ENCODE measurements at regions not wholly inside any gene's neighbourhood (a gene's known extent, or its start where the extent isn't known, plus 50 kb on each side); places are given as distances from the start of the nearest gene placed in this dataset.

DNA sequence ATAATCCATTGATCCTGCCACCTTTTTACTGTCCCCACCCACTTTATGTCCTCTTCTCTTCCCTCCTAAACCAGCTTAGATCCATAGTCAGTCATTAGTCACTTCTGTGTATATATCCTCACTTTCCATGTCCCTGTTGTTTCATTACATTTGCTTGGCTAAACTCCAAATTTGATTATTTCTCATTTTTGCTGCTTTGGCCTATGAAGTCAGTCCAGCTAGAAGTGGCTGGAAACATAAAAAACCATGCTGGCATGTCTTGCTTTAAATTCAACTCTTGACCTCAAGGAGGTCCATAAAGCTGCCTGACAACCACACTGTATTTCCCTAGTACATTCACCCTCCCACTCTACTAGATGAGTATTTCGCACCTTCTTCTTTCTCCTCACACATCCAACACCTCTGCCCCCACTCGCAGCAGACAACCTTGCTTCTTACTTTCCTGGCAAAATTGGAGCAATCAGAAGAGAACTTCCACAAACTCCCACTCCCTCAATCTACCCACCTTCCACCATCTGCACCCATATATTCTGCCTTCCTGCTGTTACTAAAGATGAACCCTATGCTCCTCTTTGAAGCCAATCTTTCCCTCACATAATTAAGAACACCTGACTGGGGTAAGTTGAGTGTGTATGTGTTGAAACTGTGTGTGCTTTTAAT is 72.1 kb downstream of the ZNF648 start:
- CTCF ChIA-PET: no interaction called here
- peaks cover 27% of the 10 kb centered on the region for H3K27me3 Mint-ChIP-seq

DNA sequence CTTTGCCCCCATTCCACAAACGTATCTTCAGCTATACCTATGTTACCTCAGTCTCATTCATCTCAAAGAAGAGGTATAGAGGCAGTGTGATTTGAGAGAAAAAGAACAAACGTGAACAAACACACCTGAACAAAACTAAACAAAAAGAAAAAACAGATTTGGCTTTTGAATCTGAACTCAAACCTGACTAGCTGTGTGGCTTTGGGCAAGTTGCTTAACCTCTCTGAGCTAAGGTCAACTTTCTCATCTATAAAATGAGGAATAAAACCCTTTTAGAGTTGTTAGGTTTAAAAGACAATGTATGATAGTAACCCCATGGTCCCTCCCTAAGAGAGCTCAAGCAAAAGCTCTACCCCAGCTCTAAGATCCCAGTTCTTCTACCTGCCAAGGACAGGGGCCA is 73.5 kb downstream of the ZNF648 start:
- Mint-ChIP-seq H3K4me3 (no peak overlapping the region), H3K27ac (no peak overlapping the region), H3K9me3 (no peaks in the 10 kb centered on the region), H3K4me1 (ENCODE audit: low read depth) (no peaks in the 10 kb centered on the region), H3K36me3 (ENCODE audit: low read depth) (no peaks in the 10 kb centered on the region), H3K27me3 (peaks cover 27% of the 10 kb centered on the region)
- Histone ChIP-seq H3K27me3 (ENCODE audit: control insufficient read depth in 1 of 2, insufficient read depth in 2 of 2, low read length in 2 of 2) (no peaks in the 10 kb centered on the region), H3K4me3 (ENCODE audit: low read length) (no peak overlapping the region), H3K27ac (ENCODE audit: low read depth in 1 of 2, low read length in 2 of 2) (no peak overlapping the region), H3K4me1 (ENCODE audit: insufficient read depth, low read length) (no peaks in the 10 kb centered on the region), H3K36me3 (ENCODE audit: insufficient read depth, low read length) (no peaks in the 10 kb centered on the region), H3K9me3 (ENCODE audit: control insufficient read depth in 1 of 2, insufficient read depth in 1 of 2, low read length in 2 of 2) (no peaks in the 10 kb centered on the region)
- no peak for ATAC-seq (ENCODE audit: poor library complexity)
- TF ChIP-seq, protein P1, sequence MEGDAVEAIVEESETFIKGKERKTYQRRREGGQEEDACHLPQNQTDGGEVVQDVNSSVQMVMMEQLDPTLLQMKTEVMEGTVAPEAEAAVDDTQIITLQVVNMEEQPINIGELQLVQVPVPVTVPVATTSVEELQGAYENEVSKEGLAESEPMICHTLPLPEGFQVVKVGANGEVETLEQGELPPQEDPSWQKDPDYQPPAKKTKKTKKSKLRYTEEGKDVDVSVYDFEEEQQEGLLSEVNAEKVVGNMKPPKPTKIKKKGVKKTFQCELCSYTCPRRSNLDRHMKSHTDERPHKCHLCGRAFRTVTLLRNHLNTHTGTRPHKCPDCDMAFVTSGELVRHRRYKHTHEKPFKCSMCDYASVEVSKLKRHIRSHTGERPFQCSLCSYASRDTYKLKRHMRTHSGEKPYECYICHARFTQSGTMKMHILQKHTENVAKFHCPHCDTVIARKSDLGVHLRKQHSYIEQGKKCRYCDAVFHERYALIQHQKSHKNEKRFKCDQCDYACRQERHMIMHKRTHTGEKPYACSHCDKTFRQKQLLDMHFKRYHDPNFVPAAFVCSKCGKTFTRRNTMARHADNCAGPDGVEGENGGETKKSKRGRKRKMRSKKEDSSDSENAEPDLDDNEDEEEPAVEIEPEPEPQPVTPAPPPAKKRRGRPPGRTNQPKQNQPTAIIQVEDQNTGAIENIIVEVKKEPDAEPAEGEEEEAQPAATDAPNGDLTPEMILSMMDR (IDR thresholded peaks at IDR 0.05): no peak
- ChIA-PET POLR2A (interaction anchor here (1.0 kb wide), 1 partner anchor 37 kb away, joined by 3 read pairs; no protein-coding TSS in a partner anchor), CTCF (no interaction called here)
- intact Hi-C loops (cut with DNase I, micrococcal nuclease): no loop called here
- no peak for DNase-seq

More for the DNA sequence above, 72.1 kb downstream of the ZNF648 start:
- Mint-ChIP-seq H3K4me1 (ENCODE audit: low read depth) (no peaks in the 10 kb centered on the region), H3K9me3 (no peaks in the 10 kb centered on the region), H3K4me3 (no peak overlapping the region), H3K36me3 (ENCODE audit: low read depth) (no peaks in the 10 kb centered on the region), H3K27ac (no peak overlapping the region)
- DNase-seq (no peak), ATAC-seq (ENCODE audit: poor library complexity) (no peak)
- Histone ChIP-seq H3K9me3 (ENCODE audit: control insufficient read depth in 1 of 2, insufficient read depth in 1 of 2, low read length in 2 of 2) (no peaks in the 10 kb centered on the region), H3K4me3 (ENCODE audit: low read length) (no peak overlapping the region), H3K27ac (ENCODE audit: low read depth in 1 of 2, low read length in 2 of 2) (no peak overlapping the region), H3K27me3 (ENCODE audit: control insufficient read depth in 1 of 2, insufficient read depth in 2 of 2, low read length in 2 of 2) (no peaks in the 10 kb centered on the region), H3K4me1 (ENCODE audit: insufficient read depth, low read length) (no peaks in the 10 kb centered on the region), H3K36me3 (ENCODE audit: insufficient read depth, low read length) (no peaks in the 10 kb centered on the region)
- intact Hi-C loops (cut with DNase I, micrococcal nuclease): no loop called here
- POLR2A ChIA-PET: no interaction called here
- TF ChIP-seq, protein P1 (IDR thresholded peaks at IDR 0.05): no peak

DNA sequence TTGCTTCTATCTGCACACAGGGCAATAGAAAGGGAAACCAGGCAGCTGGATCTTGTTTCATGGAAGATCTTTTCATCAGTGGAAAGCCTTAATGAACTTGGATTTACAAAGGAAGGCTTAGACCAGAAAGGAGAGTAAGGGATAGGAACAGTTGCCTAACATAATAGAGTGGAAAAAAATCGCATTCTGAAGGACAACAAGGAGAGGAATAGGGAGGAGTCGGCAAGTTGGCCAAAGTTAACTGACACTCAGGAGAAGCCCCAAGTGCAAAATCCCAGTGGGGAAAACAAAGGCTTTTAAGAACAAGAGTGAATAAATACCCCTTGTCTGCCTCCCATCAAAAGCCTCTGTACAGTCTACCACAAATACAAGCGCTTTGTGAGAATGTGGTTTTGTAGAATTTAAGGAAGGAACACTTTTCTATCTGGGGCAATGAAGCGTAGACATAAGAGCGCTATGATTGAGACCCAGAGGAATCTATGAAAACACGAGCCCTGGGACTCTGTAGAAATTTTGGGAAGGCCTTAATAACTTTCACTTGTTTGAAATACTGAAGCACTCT is 74.1 kb downstream of the ZNF648 start:
- DNase-seq: no peak
- H3K9me3 Mint-ChIP-seq: no peaks in the 10 kb centered on the region

More for the DNA sequence above, 74.1 kb downstream of the ZNF648 start:
- no peaks in the 10 kb centered on the region for H3K36me3 ChIP-seq (ENCODE audit: insufficient read depth, low read length)
- no peak for ATAC-seq (ENCODE audit: poor library complexity)
- ChIA-PET CTCF (no interaction called here), POLR2A (no interaction called here)
- Mint-ChIP-seq H3K27me3 (peaks cover 27% of the 10 kb centered on the region), H3K4me1 (ENCODE audit: low read depth) (no peaks in the 10 kb centered on the region), H3K4me3 (no peak overlapping the region), H3K36me3 (ENCODE audit: low read depth) (no peaks in the 10 kb centered on the region), H3K27ac (no peak overlapping the region)
- no peaks in the 10 kb centered on the region for H3K27me3 ChIP-seq (ENCODE audit: control insufficient read depth in 1 of 2, insufficient read depth in 2 of 2, low read length in 2 of 2)
- intact Hi-C loops (cut with DNase I, micrococcal nuclease): no loop called here
- H3K27ac ChIP-seq (ENCODE audit: low read depth in 1 of 2, low read length in 2 of 2): no peak overlapping the region
- no peaks in the 10 kb centered on the region for H3K4me1 ChIP-seq (ENCODE audit: insufficient read depth, low read length)
- H3K9me3 ChIP-seq (ENCODE audit: control insufficient read depth in 1 of 2, insufficient read depth in 1 of 2, low read length in 2 of 2): no peaks in the 10 kb centered on the region
- no peak overlapping the region for H3K4me3 ChIP-seq (ENCODE audit: low read length)
- TF ChIP-seq, protein P1 (IDR thresholded peaks at IDR 0.05): no peak
